ENCODE measurements at regions not wholly inside any gene's neighbourhood (a gene's known extent, or its start where the extent isn't known, plus 50 kb on each side); places are given as distances from the start of the nearest gene placed in this dataset.
A peak's percentile ranks its signal among the peaks of the same experiment; 100 is the strongest.

- H3K79me1 ChIP-seq (ENCODE audit: low read depth, low read length) = no peaks in the 10 kb centered on the region
- no peaks in the 10 kb centered on the region for H3K27me3 ChIP-seq (ENCODE audit: control insufficient read depth in 3 of 3, insufficient read depth in 3 of 3, low read depth in 1 of 3, low read length in 3 of 3)
- WGBS, 2 donors (ENCODE audit: extremely low coverage in 2 of 2, insufficient read length in 2 of 2, insufficient replicate concordance in 1 of 2) = no CpG with 5 or more reads among the region's 2 CpGs
- H3K4me1 ChIP-seq (ENCODE audit: control insufficient read depth in 2 of 2, insufficient read depth in 1 of 2, low read depth in 1 of 2, low read length in 2 of 2) = no peaks in the 10 kb centered on the region
- no peak overlapping the region for H3K18ac ChIP-seq (ENCODE audit: low read length)
- no peak overlapping the region for H2BK12ac ChIP-seq (ENCODE audit: low read length)
- H3K9ac ChIP-seq (ENCODE audit: low read depth, low read length, poor library complexity) = no peak overlapping the region
- no peak overlapping the region for H3K4me2 ChIP-seq (ENCODE audit: insufficient read depth, low read length, poor library complexity, severe bottlenecking)
- no peak overlapping the region for H3K27ac ChIP-seq (replicated peaks; ENCODE audit: low read length)
- no peak overlapping the region for H4K8ac ChIP-seq (ENCODE audit: low read depth, low read length)
- H3K9me3 ChIP-seq (replicated peaks in 1 of 2; ENCODE audit: control insufficient read depth in 2 of 2, insufficient read depth in 1 of 2, low read depth in 1 of 2, low read length in 2 of 2) = no peaks in the 10 kb centered on the region
- no peak overlapping the region for H2BK15ac ChIP-seq (ENCODE audit: low read length)
- H3K4ac ChIP-seq (ENCODE audit: low read length) = no peak overlapping the region
- no peak overlapping the region for H4K91ac ChIP-seq (ENCODE audit: low read depth, low read length, poor library complexity)
- no peak overlapping the region for H3K23ac ChIP-seq (ENCODE audit: low read depth, low read length, poor library complexity)
- H2AK5ac ChIP-seq (ENCODE audit: low read depth, low read length) = no peak overlapping the region
- no peak overlapping the region for H2BK5ac ChIP-seq (ENCODE audit: low read length)
- no peaks in the 10 kb centered on the region for H3K36me3 ChIP-seq (replicated peaks in 1 of 2; ENCODE audit: control insufficient read depth in 2 of 2, insufficient read depth in 2 of 2, low read length in 2 of 2)
- H3K4me3 ChIP-seq (ENCODE audit: low read length in 2 of 2) = no peak overlapping the region
- no peak overlapping the region for H2BK120ac ChIP-seq (ENCODE audit: low read depth, low read length)
- H2AFZ ChIP-seq (ENCODE audit: low read length) = peak overlapping the region; percentile 58
- DNase-seq (ENCODE audit: low spot score) = no peak
- no peak overlapping the region for H3K14ac ChIP-seq (ENCODE audit: low read length)
Measured at GRCh38 chr6:67361264-67361663, 1273.8 kb upstream of the ADGRB3 start.

- Histone ChIP-seq H4K91ac (ENCODE audit: low read depth, low read length, poor library complexity) (no peak overlapping the region), H2AK5ac (ENCODE audit: low read depth, low read length) (no peak overlapping the region)
Measured at GRCh38 chr6:67358241-67358640, 1276.8 kb upstream of the ADGRB3 start.

GRCh38 chr6:67353861-67354260 is 1281.2 kb upstream of the ADGRB3 start:
- Histone ChIP-seq H2AK5ac (ENCODE audit: low read depth, low read length) (no peak overlapping the region), H3K4me2 (ENCODE audit: insufficient read depth, low read length, poor library complexity, severe bottlenecking) (no peak overlapping the region), H3K23ac (ENCODE audit: low read depth, low read length, poor library complexity) (no peak overlapping the region), H3K4me1 (ENCODE audit: control insufficient read depth in 2 of 2, insufficient read depth in 1 of 2, low read depth in 1 of 2, low read length in 2 of 2) (no peaks in the 10 kb centered on the region), H3K27ac (replicated peaks; ENCODE audit: low read length) (no peak overlapping the region), H2BK5ac (ENCODE audit: low read length) (no peak overlapping the region), H3K4ac (ENCODE audit: low read length) (no peak overlapping the region), H2BK120ac (ENCODE audit: low read depth, low read length) (no peak overlapping the region), H2BK15ac (ENCODE audit: low read length) (no peak overlapping the region), H3K18ac (ENCODE audit: low read length) (no peak overlapping the region), H3K36me3 (replicated peaks in 1 of 2; ENCODE audit: control insufficient read depth in 2 of 2, insufficient read depth in 2 of 2, low read length in 2 of 2) (no peaks in the 10 kb centered on the region), H4K91ac (ENCODE audit: low read depth, low read length, poor library complexity) (no peak overlapping the region), H2BK12ac (ENCODE audit: low read length) (no peak overlapping the region), H3K79me1 (ENCODE audit: low read depth, low read length) (no peaks in the 10 kb centered on the region), H3K27me3 (ENCODE audit: control insufficient read depth in 3 of 3, insufficient read depth in 3 of 3, low read depth in 1 of 3, low read length in 3 of 3) (no peaks in the 10 kb centered on the region), H3K9ac (ENCODE audit: low read depth, low read length, poor library complexity) (no peak overlapping the region), H3K9me3 (replicated peaks in 1 of 2; ENCODE audit: control insufficient read depth in 2 of 2, insufficient read depth in 1 of 2, low read depth in 1 of 2, low read length in 2 of 2) (no peaks in the 10 kb centered on the region), H3K4me3 (ENCODE audit: low read length in 2 of 2) (no peak overlapping the region), H2AFZ (ENCODE audit: low read length) (no peak overlapping the region), H4K8ac (ENCODE audit: low read depth, low read length) (no peak overlapping the region), H3K14ac (ENCODE audit: low read length) (no peak overlapping the region)
- 100% methylated on average over 1 of the region's 3 CpGs; no CpG with 5 or more reads in 1 of the 2 donors for WGBS, 2 donors (ENCODE audit: extremely low coverage in 2 of 2, insufficient read length in 2 of 2, insufficient replicate concordance in 1 of 2)
- DNase-seq (ENCODE audit: low spot score) = no peak

More at GRCh38 chr6:67358241-67358640, 1276.8 kb upstream of the ADGRB3 start:
- Histone ChIP-seq H2BK12ac (ENCODE audit: low read length) (no peak overlapping the region), H2BK120ac (ENCODE audit: low read depth, low read length) (no peak overlapping the region), H3K14ac (ENCODE audit: low read length) (no peak overlapping the region), H3K4ac (ENCODE audit: low read length) (no peak overlapping the region), H4K8ac (ENCODE audit: low read depth, low read length) (no peak overlapping the region), H3K79me1 (ENCODE audit: low read depth, low read length) (no peaks in the 10 kb centered on the region), H2AFZ (ENCODE audit: low read length) (no peak overlapping the region), H3K4me1 (ENCODE audit: control insufficient read depth in 2 of 2, insufficient read depth in 1 of 2, low read depth in 1 of 2, low read length in 2 of 2) (no peaks in the 10 kb centered on the region), H3K23ac (ENCODE audit: low read depth, low read length, poor library complexity) (no peak overlapping the region), H3K18ac (ENCODE audit: low read length) (no peak overlapping the region), H3K9ac (ENCODE audit: low read depth, low read length, poor library complexity) (no peak overlapping the region), H3K36me3 (replicated peaks in 1 of 2; ENCODE audit: control insufficient read depth in 2 of 2, insufficient read depth in 2 of 2, low read length in 2 of 2) (no peaks in the 10 kb centered on the region), H3K4me2 (ENCODE audit: insufficient read depth, low read length, poor library complexity, severe bottlenecking) (no peak overlapping the region), H2BK15ac (ENCODE audit: low read length) (no peak overlapping the region), H3K27ac (replicated peaks; ENCODE audit: low read length) (no peak overlapping the region), H3K4me3 (ENCODE audit: low read length in 2 of 2) (no peak overlapping the region), H3K9me3 (replicated peaks in 1 of 2; ENCODE audit: control insufficient read depth in 2 of 2, insufficient read depth in 1 of 2, low read depth in 1 of 2, low read length in 2 of 2) (no peaks in the 10 kb centered on the region), H3K27me3 (ENCODE audit: control insufficient read depth in 3 of 3, insufficient read depth in 3 of 3, low read depth in 1 of 3, low read length in 3 of 3) (no peaks in the 10 kb centered on the region), H2BK5ac (ENCODE audit: low read length) (no peak overlapping the region)
- WGBS, 2 donors (ENCODE audit: extremely low coverage in 2 of 2, insufficient read length in 2 of 2, insufficient replicate concordance in 1 of 2) = no CpG with 5 or more reads among the region's 3 CpGs
- no peak for DNase-seq (ENCODE audit: low spot score)

GRCh38 chr6:67352717-67353116 is 1282.4 kb upstream of the ADGRB3 start:
- Histone ChIP-seq H4K91ac (ENCODE audit: low read depth, low read length, poor library complexity) (no peak overlapping the region), H2AK5ac (ENCODE audit: low read depth, low read length) (no peak overlapping the region), H3K4me2 (ENCODE audit: insufficient read depth, low read length, poor library complexity, severe bottlenecking) (no peak overlapping the region), H3K9me3 (replicated peaks in 1 of 2; ENCODE audit: control insufficient read depth in 2 of 2, insufficient read depth in 1 of 2, low read depth in 1 of 2, low read length in 2 of 2) (no peaks in the 10 kb centered on the region), H2BK15ac (ENCODE audit: low read length) (no peak overlapping the region), H3K27ac (replicated peaks; ENCODE audit: low read length) (no peak overlapping the region), H3K79me1 (ENCODE audit: low read depth, low read length) (no peaks in the 10 kb centered on the region), H3K4me1 (ENCODE audit: control insufficient read depth in 2 of 2, insufficient read depth in 1 of 2, low read depth in 1 of 2, low read length in 2 of 2) (no peaks in the 10 kb centered on the region), H2BK12ac (ENCODE audit: low read length) (no peak overlapping the region), H3K18ac (ENCODE audit: low read length) (no peak overlapping the region), H3K23ac (ENCODE audit: low read depth, low read length, poor library complexity) (no peak overlapping the region), H3K9ac (ENCODE audit: low read depth, low read length, poor library complexity) (no peak overlapping the region), H3K36me3 (replicated peaks in 1 of 2; ENCODE audit: control insufficient read depth in 2 of 2, insufficient read depth in 2 of 2, low read length in 2 of 2) (no peaks in the 10 kb centered on the region), H3K4me3 (ENCODE audit: low read length in 2 of 2) (no peak overlapping the region), H3K4ac (ENCODE audit: low read length) (no peak overlapping the region), H3K14ac (ENCODE audit: low read length) (no peak overlapping the region), H2BK5ac (ENCODE audit: low read length) (no peak overlapping the region), H2AFZ (ENCODE audit: low read length) (no peak overlapping the region), H3K27me3 (ENCODE audit: control insufficient read depth in 3 of 3, insufficient read depth in 3 of 3, low read depth in 1 of 3, low read length in 3 of 3) (no peaks in the 10 kb centered on the region), H4K8ac (ENCODE audit: low read depth, low read length) (no peak overlapping the region), H2BK120ac (ENCODE audit: low read depth, low read length) (no peak overlapping the region)
- DNase-seq (ENCODE audit: low spot score) = no peak
- whole genome bisulfite sequencing, 2 donors (ENCODE audit: extremely low coverage in 2 of 2, insufficient read length in 2 of 2, insufficient replicate concordance in 1 of 2) = no CpG with 5 or more reads among the region's 10 CpGs

Measured in neuronal stem cell (in vitro differentiated cells).